HCT116 (cell line): ENCODE measurements at regions not wholly inside any gene's neighbourhood (a gene's known extent, or its start where the extent isn't known, plus 50 kb on each side); places are given as distances from the start of the nearest gene placed in this dataset.

Experiments
- ATAC-seq: fragments of 200-7000 bp; cut with Tn5 transposase; 2 replicates; pipeline ENCODE4 v1.9.1; 2020; ENCODE audit warnings: mild to moderate bottlenecking, moderate library complexity
- BruUV-seq: library from RNA; stranded (reverse); fragments of 400-500 nt; replicated peaks from 2 replicates; lab custom pipeline; 2021; lab: Mats Ljungman, UMichigan
- CTCF ChIA-PET: fragments of 300-600 bp; sonication (Branson Sonifier 250); formaldehyde crosslinking; loops from one replicate; lab custom pipeline; 2021; ENCODE audit warnings: antibody characterized with exemption; lab: Charles Lee
- POLR2A ChIA-PET: fragments of 300-600, 350-600 bp; sonication (Branson Sonifier 250); formaldehyde crosslinking; loops from one replicate; lab custom pipeline; 2021; ENCODE audit warnings: antibody characterized with exemption; lab: Charles Lee
- RAD21 ChIA-PET, 2 experiments: fragments of 300-600 bp; sonication (Branson Sonifier 250); formaldehyde crosslinking; loops; one replicate each; lab custom pipeline; 2023; ENCODE audit warnings: low total read pairs in 2 of 2; ENCODE audit not compliant: uncharacterized antibody in 2 of 2, unreplicated experiment in 2 of 2, low non-redundant PET in 1 of 2; lab: Charles Lee
- DNase-seq: peaks from one replicate; pipeline ENCODE4 v3.0.0-alpha.2; 2010; ENCODE audit warnings: low read depth, low spot score
- H2AFZ ChIP-seq: fragments of 200-600 bp; shearing (Covaris generic), sonication (generic); 2 replicates; pipeline ENCODE4 v1.6.1; 2017; ENCODE audit warnings: low read depth, mixed run types, mixed read lengths, antibody characterized with exemption, low read length; ENCODE audit not compliant: poor library complexity, severe bottlenecking
- H3K27ac ChIP-seq: 2 replicates; pipeline ENCODE4 v1.5.1; 2012; ENCODE audit warnings: low read depth, low read length
- H3K27me3 ChIP-seq: fragments of 200-600 bp; sonication (generic); 2 replicates; pipeline ENCODE4 v1.6.1; 2016; ENCODE audit warnings: mixed run types, low read length, mixed read lengths; ENCODE audit not compliant: insufficient read depth
- H3K36me3 ChIP-seq, 2 experiments: fragments of 200-500 bp in 1 of 2; fragments of 200-600 bp in 1 of 2; sonication (Bioruptor generic) in 1 of 2; sonication (generic) in 1 of 2; 2 replicates each; pipeline versions ENCODE4 v1.5.1 to v1.6.1; 2014 to 2016; ENCODE audit warnings: low read length in 2 of 2, inconsistent platforms in 1 of 2, mixed read lengths in 1 of 2, mixed run types in 1 of 2; ENCODE audit not compliant: insufficient read depth in 2 of 2, control insufficient read depth in 1 of 2
- H3K4me1 ChIP-seq, 2 experiments: fragments of 200-600 bp in 1 of 2; sonication (generic) in 1 of 2; 2 replicates each; pipeline versions ENCODE4 v1.5.1 to v1.6.1; 2012 to 2017; ENCODE audit warnings: low read length in 2 of 2, inconsistent platforms in 1 of 2, mild to moderate bottlenecking in 1 of 2, mixed read lengths in 1 of 2, mixed run types in 1 of 2, moderate library complexity in 1 of 2; ENCODE audit not compliant: insufficient read depth in 2 of 2, control insufficient read depth in 1 of 2
- H3K4me2 ChIP-seq: fragments of 200-600 bp; sonication (generic); 2 replicates; pipeline ENCODE4 v1.6.1; 2017; ENCODE audit warnings: mixed run types, low read length, mixed read lengths
- H3K4me3 ChIP-seq, 2 experiments: fragments of 200-600 bp in 1 of 2; sonication (generic) in 1 of 2; replicated peaks in 1 of 2; 2 replicates each; pipeline ENCODE4 v1.5.1; 2011 to 2016; ENCODE audit warnings: low read length in 2 of 2, control low read depth in 1 of 2, low read depth in 1 of 2, mild to moderate bottlenecking in 1 of 2, mixed read lengths in 1 of 2, mixed run types in 1 of 2
- H3K79me2 ChIP-seq: fragments of 200-600 bp; sonication (generic); 2 replicates; pipeline ENCODE4 v1.6.1; 2017; ENCODE audit warnings: mild to moderate bottlenecking, mixed run types, low read length, moderate library complexity, mixed read lengths; ENCODE audit not compliant: insufficient read depth
- H3K9ac ChIP-seq: fragments of 200-600 bp; sonication (generic); 2 replicates; pipeline ENCODE4 v1.6.1; 2016; ENCODE audit warnings: low read length, mixed read lengths
- H3K9me2 ChIP-seq: fragments of 200-600 bp; sonication (generic), shearing (Covaris generic); 2 replicates; pipeline ENCODE4 v1.6.1; 2017; ENCODE audit warnings: mixed run types, mild to moderate bottlenecking, moderate library complexity; ENCODE audit not compliant: insufficient read depth
- H3K9me3 ChIP-seq, 2 experiments: fragments of 200-500 bp in 1 of 2; fragments of 200-600 bp in 1 of 2; sonication (Bioruptor generic) in 1 of 2; sonication (generic) in 1 of 2; 2 replicates each; pipeline ENCODE4 v1.6.1; 2014 to 2017; ENCODE audit warnings: low read length in 2 of 2, mixed read lengths in 2 of 2, inconsistent platforms in 1 of 2, low read depth in 1 of 2, mild to moderate bottlenecking in 1 of 2, mixed run types in 1 of 2, moderate library complexity in 1 of 2; ENCODE audit not compliant: control insufficient read depth in 1 of 2, insufficient read depth in 1 of 2
- H4K20me1 ChIP-seq: fragments of 200-600 bp; sonication (generic), shearing (Covaris generic); 2 replicates; pipeline ENCODE4 v1.6.1; 2017; ENCODE audit warnings: mixed run types, mild to moderate bottlenecking, moderate library complexity; ENCODE audit not compliant: insufficient read depth
- ATF3 ChIP-seq: IDR thresholded peaks from 2 replicates; pipeline ENCODE4 v1.6.1; 2012
- CEBPB ChIP-seq: IDR thresholded peaks from 2 replicates; pipeline ENCODE4 v1.6.1; 2012; ENCODE audit warnings: low read depth
- CTCF ChIP-seq, 3 experiments: fragments of 200-600 bp in 1 of 3; sonication (generic) in 1 of 3; IDR thresholded peaks in 2 of 3; conservative IDR thresholded peaks in 1 of 3; 2 replicates each; pipeline ENCODE4 v1.5.1; 2012 to 2017; ENCODE audit warnings: low read depth in 2 of 3, low read length in 2 of 3, antibody characterized with exemption in 1 of 3, borderline replicate concordance in 1 of 3, control low read depth in 1 of 3, mild to moderate bottlenecking in 1 of 3, mixed read lengths in 1 of 3, mixed run types in 1 of 3, moderate library complexity in 1 of 3; ENCODE audit not compliant: insufficient read depth in 1 of 3
- EZH2 ChIP-seq: fragments of 200-600 bp; sonication (generic); IDR thresholded peaks from 2 replicates; pipeline ENCODE4 v1.6.1; 2017; ENCODE audit warnings: antibody characterized with exemption, mixed run types
- EZH2phosphoT487 ChIP-seq: fragments of 200-600 bp; IDR thresholded peaks from 2 replicates; pipeline ENCODE4 v1.6.1; 2018; ENCODE audit warnings: antibody characterized with exemption, borderline replicate concordance
- FOSL1 ChIP-seq: IDR thresholded peaks from 2 replicates; pipeline ENCODE4 v1.6.1; 2012; ENCODE audit warnings: low read depth
- JUND ChIP-seq: IDR thresholded peaks from 2 replicates; pipeline ENCODE4 v1.6.1; 2012
- MAX ChIP-seq: IDR thresholded peaks from 2 replicates; pipeline ENCODE4 v1.6.1; 2012
- POLR2A ChIP-seq: IDR thresholded peaks from 2 replicates; pipeline ENCODE4 v1.7.0; 2011; ENCODE audit warnings: borderline replicate concordance; ENCODE audit not compliant: insufficient read depth, insufficient read length; ENCODE audit errors: extremely low read depth
- RAD21 ChIP-seq: IDR thresholded peaks from 2 replicates; pipeline ENCODE4 v1.6.1; 2012; ENCODE audit warnings: low read depth, mild to moderate bottlenecking
- REST ChIP-seq: IDR thresholded peaks from 2 replicates; pipeline ENCODE4 v1.6.1; 2012; ENCODE audit warnings: low read depth
- SIN3A ChIP-seq: IDR thresholded peaks from 2 replicates; pipeline ENCODE4 v1.6.1; 2012; ENCODE audit warnings: low read depth
- SP1 ChIP-seq: IDR thresholded peaks from 2 replicates; pipeline ENCODE4 v1.6.1; 2012; ENCODE audit warnings: low read depth
- intact Hi-C: fragments of 100-400 bp; cut with micrococcal nuclease; formaldehyde crosslinking; loops from 2 replicates; pipeline ENCODE4 v1.10.0; 2022

DNA sequence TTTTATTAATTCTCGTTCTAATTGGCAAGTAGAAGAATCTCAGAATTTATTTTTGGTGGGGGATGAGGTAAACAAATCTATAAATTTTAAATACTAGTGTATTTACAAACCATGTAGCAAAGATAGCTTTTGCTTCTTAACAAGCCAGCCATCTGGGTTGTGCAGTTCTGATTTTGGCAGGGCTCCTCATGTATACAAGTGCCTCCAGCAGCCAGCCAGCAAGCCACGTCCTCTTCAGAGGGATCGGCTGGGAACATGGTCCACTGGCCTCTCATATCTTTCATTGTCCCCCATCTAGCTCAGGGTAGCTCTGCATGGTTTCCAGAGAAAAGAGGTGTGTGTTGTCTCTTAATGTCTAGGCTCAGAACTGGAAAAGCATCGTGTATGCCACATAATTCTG, 659.1 kb downstream of the MRPL39 start:
- RAD21 ChIA-PET, result no interaction called here
- no peaks in the 10 kb centered on the region for H3K9me2 ChIP-seq
- no peaks in the 10 kb centered on the region for H3K79me2 ChIP-seq
- POLR2A ChIA-PET, result no interaction called here
- H3K36me3 ChIP-seq, result no peaks in the 10 kb centered on the region; a peak in 1 of 4 replicates
- no peak overlapping the region for H3K27ac ChIP-seq
- no peak for ATAC-seq
- peaks cover 12 to 21% of the 10 kb centered on the region in 2 experiments; a peak in 2 of 4 replicates for H3K9me3 ChIP-seq
- no peaks in the 10 kb centered on the region for H4K20me1 ChIP-seq
- BruUV-seq, result no TSS peak
- no peak overlapping the region for H3K4me2 ChIP-seq
- no peak overlapping the region for H3K4me3 ChIP-seq
- no peaks in the 10 kb centered on the region for H3K4me1 ChIP-seq
- TF ChIP-seq EZH2phosphoT487 (no peak), SP1 (no peak), RAD21 (no peak)
- TF ChIP-seq, all 23 proteins: peak for 0
- no peaks in the 10 kb centered on the region for H3K27me3 ChIP-seq
- H2AFZ ChIP-seq, result no peak overlapping the region
- no peak for DNase-seq
- intact Hi-C loops, result no loop called here
- H3K9ac ChIP-seq, result no peak overlapping the region
- CTCF ChIA-PET, result no interaction called here

DNA sequence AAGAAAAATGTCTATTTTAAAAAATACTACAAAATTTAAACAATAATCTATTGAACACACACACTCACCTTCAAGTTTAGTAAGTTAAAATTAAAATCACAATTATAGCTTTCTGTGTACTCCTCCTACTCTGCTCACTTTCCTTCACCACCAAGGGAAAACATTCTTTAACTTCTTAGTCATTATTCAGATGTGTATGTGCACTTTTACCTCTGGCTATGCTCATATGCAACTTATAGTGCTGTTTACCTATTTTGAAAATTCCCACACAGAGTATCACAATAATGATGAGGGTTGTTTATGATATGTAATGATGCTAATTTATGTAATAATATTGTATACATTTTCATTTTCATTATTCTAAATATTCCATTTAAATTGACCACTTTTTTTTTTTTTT, 661.4 kb downstream of the MRPL39 start:
- H3K4me3 ChIP-seq, result no peak overlapping the region
- intact Hi-C loops, result no loop called here
- TF ChIP-seq CEBPB (no peak), SIN3A (no peak), CTCF (IDR thresholded peaks at IDR 0.05 in 2 of 3, conservative IDR thresholded peaks at IDR 0.05 in 1 of 3; ENCODE audit: borderline replicate concordance in 1 of 3, insufficient read depth in 1 of 3, low read depth in 2 of 3, low read length in 2 of 3) (no peak), ATF3 (no peak), POLR2A (no peak), MAX (no peak), REST (no peak), FOSL1 (no peak), EZH2 (no peak), JUND (no peak), RAD21 (no peak), EZH2phosphoT487 (no peak)
- ChIA-PET POLR2A (no interaction called here), CTCF (no interaction called here), RAD21 (no interaction called here)
- H3K9ac ChIP-seq, result no peak overlapping the region
- no peak for ATAC-seq
- no peaks in the 10 kb centered on the region for H3K9me2 ChIP-seq
- DNase-seq, result no peak
- no peak overlapping the region for H2AFZ ChIP-seq
- no peak overlapping the region for H3K4me2 ChIP-seq
- H3K27me3 ChIP-seq, result no peaks in the 10 kb centered on the region
- H3K9me3 ChIP-seq, result peaks cover 7 to 8% of the 10 kb centered on the region in 2 experiments; a peak in 2 of 4 replicates
- no peaks in the 10 kb centered on the region for H4K20me1 ChIP-seq
- no peaks in the 10 kb centered on the region for H3K4me1 ChIP-seq
- no peaks in the 10 kb centered on the region for H3K79me2 ChIP-seq
- H3K27ac ChIP-seq, result no peak overlapping the region
- no peaks in the 10 kb centered on the region for H3K36me3 ChIP-seq
- no TSS peak for BruUV-seq
